Inflammatory macrophage treated with lipopolysaccharide for 1 hour (primary cell): ENCODE measurements at regions not wholly inside any gene's neighbourhood (a gene's known extent, or its start where the extent isn't known, plus 50 kb on each side); places are given as distances from the start of the nearest gene placed in this dataset.

Experiments used
- DNase-seq, 2 donors: peaks; one replicate each; pipeline ENCODE4 v3.0.0-alpha.2; 2020 to 2022

DNA sequence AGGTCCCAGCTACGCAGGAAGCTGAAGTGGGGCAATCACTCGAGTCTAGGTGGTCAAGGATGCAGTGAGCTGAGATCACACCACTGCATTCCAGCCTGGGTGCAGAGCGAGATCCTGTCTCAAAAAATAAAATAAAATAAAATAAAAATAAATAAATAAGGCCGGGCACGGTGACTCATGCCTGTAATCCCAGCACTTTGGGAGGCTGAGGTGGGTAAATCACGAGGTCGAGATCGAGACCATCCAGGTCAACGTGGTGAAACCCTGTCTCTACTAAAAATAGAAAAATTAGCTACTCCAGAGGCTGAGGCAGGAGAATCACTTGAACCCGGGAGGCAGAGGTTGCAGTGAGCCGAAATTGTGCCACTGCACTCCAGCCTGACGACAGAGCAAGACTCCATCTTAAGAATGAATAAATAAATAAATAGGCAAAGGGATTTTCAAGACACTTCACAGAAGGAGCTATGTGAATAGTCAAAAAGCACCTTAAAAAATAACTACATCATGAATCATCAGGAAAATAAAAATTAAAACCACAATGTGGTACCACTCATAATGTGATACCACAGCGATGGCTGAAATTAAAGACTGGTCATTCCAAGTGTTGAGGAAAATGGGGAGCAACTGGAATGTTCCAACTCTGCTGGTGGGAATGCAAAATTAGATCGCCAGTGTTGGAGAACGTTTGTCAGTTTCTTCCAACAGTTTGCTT, 92.9 kb upstream of the TBX3 start:
- DNase-seq: no peak

DNA sequence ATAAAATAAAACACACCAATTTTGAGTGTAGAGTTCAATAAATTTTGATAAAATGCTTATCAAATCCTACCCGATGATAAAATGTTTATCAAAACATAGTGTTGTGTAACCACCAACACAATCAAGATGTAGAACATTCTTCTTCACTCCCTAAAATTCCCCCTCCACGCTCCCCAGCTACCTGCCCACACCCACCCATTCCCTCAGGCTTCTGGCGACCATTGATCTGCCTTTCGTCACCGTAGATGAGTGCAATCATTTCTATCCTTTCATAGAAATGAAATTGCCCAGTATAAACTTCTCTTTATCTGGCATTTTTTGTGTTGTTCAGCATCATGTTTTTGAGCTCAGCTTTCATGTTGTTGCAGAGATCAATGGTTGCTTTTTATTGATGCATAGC, 90.7 kb upstream of the TBX3 start:
- no peak for DNase-seq

- DNase-seq: no peak
These were observed 90.2 kb upstream of the TBX3 start for GRCh38 chr12:114774197-114774596.

DNA sequence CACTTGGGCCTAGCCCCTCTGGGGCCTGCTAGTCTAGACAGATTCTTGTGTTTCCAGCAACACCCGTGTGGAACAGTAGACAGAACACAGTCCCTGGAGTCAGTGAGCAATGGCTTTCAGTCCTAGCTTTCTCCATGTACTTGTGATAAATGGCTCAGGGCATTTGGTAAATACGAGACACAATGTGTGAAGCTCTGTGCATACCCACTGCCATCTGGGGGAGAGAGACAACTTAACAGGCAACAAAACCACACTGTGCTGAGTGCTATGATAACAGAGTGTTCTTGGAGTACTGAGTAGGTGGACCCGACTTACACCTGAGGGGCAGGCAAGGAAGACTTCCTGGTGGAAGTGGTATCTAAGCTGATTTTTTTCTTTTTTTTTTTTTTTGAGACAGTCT, 86.3 kb upstream of the TBX3 start:
- no peak for DNase-seq

GRCh38 chr12:114769634-114770033, 85.7 kb upstream of the TBX3 start:
- peak in 1 of 2 donors; percentile 2 for DNase-seq

DNA sequence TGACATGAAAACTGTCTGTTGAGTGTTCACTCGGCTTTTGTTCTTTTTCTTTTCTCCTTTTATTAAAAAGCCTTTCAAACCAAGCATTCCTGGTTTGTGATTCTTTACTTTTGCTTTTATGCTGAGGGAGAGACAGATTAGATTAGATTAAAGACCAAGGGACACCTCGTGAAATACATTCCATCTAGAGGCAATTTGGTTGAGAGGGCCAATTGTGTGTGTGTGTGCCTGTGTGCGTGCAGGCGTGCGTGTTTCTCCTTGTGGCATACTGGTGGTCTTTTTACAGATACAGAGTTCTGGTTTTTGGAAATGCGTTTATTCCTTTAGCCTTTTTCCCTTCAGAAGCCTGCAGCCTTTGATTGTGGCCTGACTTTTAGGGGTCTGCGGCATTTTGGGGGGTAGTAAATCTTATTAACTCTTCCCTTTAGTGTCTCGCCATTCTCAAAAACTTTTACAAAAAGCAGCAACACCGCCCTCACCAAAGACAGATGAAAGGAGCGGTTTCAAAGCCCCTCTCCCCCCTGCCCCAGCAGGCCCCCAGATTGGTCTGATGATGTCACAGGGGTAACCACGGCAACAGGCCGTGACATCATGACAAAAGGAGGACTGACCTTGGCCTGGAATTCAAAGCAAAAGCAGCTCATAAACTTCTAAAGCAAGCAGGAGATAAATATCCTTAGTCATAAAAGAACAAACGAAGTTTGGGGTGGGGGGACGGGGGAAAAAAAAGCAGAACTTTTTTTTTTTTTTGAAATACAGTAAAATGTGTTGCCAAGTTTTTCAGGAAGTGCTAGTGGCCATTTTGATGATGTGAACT, 84.1 kb upstream of the TBX3 start:
- peak; percentile 8 to 19 for DNase-seq

- no peak for DNase-seq
These were observed 83.2 kb upstream of the TBX3 start for GRCh38 chr12:114767084-114767760.

DNA sequence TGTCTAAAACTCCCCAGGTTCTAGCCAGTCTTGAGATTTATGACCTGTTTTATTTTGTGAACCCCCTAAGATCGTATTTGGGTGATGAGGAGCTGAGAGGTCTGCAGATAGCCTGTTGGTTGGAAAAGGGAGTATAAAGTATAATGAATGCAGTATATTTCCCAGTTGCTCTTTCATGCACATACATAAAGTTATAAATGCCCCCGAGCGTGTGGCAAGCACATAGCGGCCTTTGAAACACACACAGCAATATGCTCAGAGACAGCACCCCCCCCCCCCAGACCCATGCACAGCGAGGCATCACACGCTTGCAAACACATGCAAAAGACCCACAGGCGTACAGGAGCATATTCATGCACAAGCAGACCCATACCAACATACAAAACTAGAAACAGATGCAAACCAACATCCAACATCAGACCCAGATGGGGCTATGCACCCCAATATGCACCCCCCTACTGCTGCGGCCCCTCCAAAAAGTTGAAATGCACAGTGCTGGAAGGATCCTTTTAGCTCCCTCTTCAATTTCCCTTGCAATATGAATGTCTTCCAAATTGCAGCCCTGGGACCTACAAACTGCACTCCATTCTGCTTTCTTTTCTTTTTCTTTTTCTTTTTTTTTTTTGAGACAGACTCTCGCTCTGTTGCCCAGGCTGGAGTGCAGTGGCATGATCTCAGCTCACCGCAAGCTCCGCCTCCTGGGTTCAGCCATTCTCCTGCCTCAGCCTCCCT, 82.2 kb upstream of the TBX3 start:
- no peak for DNase-seq

GRCh38 chr12:114764510-114764909, 80.5 kb upstream of the TBX3 start:
- DNase-seq: no peak

DNA sequence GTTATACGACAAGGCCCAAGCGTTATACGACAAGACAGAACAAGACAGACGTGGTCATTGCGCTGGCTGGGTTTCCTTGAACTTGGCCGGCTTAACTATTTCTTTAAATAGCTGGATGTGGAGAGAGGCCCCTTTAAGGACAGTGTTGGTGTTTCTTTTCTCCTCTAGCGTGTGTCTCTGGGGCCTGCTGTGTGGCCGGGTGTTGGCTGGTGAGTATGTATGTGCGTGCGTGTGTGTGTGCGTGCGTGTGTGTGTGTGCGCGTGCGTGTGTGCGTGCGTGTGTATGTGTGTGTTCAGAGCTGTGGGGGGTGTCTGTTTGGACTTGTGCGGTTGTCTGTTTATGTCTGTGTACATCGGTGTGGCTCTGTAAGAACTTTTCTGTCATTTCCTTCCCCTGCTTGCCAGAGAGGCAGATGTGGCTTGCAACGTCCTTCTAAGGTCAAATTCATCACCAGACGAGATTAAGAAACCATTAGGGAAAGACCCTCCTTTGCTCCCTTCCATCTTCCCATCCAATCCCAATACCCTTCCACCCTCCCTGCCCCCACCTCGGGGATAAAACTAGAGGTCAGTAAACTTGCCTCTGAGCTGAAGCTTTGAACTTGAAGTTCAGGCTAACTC, 78.6 kb upstream of the TBX3 start:
- peak in 1 of 2 donors; percentile 6 for DNase-seq

DNA sequence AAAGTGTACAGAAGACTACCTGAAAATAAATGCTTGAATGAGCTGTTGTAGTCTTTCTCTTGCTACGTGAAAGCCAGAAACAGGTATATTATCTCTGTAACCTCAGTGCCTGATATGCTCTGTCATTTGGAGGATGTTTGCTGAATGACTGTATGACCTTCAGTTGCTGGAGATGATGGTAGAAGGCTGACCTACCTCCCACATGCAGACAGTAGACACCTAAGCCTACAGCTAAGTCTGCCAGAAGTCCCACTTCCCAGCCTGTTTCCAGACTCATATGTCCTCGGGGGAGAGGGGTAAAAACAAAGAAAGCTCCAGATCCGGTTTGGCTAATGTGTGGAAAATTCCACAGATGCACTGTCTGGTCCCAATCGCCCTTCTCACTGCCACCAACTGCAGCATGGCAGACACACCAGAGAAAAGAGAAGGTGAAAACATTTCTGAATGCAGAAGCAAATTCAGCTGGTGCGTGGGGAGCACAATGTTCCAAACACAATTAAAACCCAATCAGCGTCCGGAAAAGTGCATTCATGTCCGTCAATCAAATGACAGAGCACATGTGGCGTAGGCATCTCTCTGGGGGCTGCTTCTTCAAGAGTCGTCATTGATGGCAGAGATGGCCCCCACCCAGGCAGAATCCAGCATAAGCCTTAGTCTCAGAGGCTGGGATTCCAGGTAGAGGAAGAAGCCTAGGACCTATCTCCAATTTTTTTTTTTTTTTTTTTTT, 76.3 kb upstream of the TBX3 start:
- no peak for DNase-seq

DNA sequence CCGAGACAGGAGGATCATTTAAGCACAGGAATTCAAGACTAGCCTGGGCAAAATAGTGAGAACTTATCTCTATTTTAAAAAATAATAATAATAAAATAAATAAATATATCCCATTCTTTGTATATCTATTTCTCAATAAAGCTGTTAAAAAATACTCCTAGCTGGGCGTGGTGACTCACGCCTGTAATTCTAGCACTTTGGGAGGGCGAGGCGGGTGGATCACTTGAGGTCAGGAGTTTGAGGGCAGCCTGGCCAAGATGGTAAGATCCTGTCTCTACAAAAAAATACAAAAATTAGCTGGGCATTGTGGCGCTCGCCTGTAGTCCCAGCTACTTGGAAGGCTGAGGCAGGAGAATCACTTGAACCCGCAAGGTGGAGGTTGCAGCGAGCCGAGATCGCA, 75.7 kb upstream of the TBX3 start:
- DNase-seq: no peak

DNA sequence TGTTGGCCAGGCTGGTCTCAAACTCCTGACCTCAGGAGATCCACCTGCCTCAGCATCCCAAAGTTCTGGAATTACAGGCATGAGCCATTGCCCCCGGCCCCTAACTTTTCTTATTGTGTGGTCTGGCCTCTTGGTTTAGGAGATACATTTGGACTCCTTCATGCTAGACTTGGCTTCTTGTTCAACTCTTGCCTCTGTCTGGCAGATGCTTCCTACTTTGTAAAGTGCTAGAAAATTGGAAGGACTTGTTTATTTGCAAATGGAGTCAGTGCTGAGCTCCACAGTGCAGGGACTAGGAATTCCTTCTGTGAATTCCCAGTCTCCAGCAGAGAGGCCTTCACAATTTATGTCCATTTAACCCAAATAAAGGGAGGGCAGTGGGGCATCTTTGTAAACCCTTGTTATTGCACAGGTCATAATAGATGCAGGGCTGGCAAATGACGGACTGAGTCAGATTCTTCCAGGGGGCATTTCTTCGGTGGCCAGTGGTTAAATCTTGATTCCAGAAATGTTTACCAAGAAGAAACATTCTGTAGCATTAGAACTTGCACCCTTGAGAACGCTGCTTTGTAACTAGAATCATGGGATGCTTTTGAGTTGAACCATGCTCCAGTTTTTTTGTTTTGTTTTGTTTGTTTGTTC, 73.8 kb upstream of the TBX3 start:
- no peak for DNase-seq

DNA sequence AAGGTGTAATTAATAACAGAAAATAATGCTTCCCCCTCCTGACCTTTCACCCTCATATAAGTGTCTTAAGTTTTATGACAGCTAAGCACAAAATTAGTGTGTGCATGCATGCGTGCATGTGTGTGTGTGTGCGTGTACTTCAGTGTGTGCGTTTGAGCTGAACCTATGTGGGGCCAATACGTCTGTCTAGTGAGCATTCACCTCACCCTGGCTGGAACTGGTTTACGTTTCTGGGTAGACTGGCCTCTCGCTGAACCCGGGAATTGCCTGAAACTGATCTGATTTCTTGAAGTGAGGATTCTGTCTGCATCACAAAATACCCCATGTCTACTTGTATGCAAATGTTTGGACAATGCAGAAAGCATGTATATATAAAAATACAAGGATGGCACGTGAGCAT, 68.2 kb upstream of the TBX3 start:
- DNase-seq: no peak

GRCh38 chr12:114751712-114752111, 67.7 kb upstream of the TBX3 start:
- no peak for DNase-seq

GRCh38 chr12:114750917-114751316, 66.9 kb upstream of the TBX3 start:
- no peak for DNase-seq

- no peak for DNase-seq
These were observed 65.1 kb upstream of the TBX3 start for GRCh38 chr12:114749065-114749464.

- no peak for DNase-seq
These were observed 63.3 kb upstream of the TBX3 start for GRCh38 chr12:114747012-114747858.

GRCh38 chr12:114746297-114747011, 62.5 kb upstream of the TBX3 start:
- DNase-seq: peak; percentile 9 to 21

DNA sequence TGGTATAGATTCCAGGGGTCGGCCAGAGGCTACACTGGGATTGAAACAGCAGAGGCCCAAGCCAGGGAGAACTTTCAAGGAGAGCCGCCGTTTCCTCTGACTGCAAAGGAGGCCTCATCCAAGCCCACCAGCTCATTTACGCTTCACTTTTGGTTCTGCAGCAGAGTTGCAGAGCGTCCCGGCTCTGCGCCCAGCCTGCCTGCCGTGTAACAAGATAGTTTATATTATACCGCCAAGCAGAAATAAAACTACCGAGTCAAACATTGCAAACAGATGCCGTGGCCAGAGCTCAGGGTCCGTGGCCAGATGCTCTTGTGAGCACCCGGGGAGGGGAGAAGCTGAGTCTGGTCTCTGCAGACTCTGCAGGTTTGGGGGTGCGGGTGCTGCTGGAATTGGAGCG, 60.7 kb upstream of the TBX3 start:
- DNase-seq: no peak
